ENCODE measurements at regions not wholly inside any gene's neighbourhood (a gene's known extent, or its start where the extent isn't known, plus 50 kb on each side); places are given as distances from the start of the nearest gene placed in this dataset.
"Not testable (repeated sequence)": the region's sequence is repeated elsewhere in the genome, so short reads cannot be mapped to it uniquely, and the experiment has no call there.

- no peaks in the 10 kb centered on the region for H3K9me3 ChIP-seq (replicated peaks)
- H3K27me3 ChIP-seq (ENCODE audit: low read depth), result no peaks in the 10 kb centered on the region
- no peak for DNase-seq
- H3K36me3 ChIP-seq, result no peaks in the 10 kb centered on the region
- TF ChIP-seq, protein P1, sequence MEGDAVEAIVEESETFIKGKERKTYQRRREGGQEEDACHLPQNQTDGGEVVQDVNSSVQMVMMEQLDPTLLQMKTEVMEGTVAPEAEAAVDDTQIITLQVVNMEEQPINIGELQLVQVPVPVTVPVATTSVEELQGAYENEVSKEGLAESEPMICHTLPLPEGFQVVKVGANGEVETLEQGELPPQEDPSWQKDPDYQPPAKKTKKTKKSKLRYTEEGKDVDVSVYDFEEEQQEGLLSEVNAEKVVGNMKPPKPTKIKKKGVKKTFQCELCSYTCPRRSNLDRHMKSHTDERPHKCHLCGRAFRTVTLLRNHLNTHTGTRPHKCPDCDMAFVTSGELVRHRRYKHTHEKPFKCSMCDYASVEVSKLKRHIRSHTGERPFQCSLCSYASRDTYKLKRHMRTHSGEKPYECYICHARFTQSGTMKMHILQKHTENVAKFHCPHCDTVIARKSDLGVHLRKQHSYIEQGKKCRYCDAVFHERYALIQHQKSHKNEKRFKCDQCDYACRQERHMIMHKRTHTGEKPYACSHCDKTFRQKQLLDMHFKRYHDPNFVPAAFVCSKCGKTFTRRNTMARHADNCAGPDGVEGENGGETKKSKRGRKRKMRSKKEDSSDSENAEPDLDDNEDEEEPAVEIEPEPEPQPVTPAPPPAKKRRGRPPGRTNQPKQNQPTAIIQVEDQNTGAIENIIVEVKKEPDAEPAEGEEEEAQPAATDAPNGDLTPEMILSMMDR (IDR thresholded peaks at IDR 0.05; ENCODE audit: borderline replicate concordance), result no peak
- H3K27ac ChIP-seq (replicated peaks), result no peak overlapping the region
- no peak overlapping the region for H3K4me3 ChIP-seq
- no peaks in the 10 kb centered on the region for H3K4me1 ChIP-seq
- intact Hi-C loops (cut with micrococcal nuclease), result no loop called here
Measured at GRCh38 chr18:30682672-30683071, 359.9 kb downstream of the DSC3 start.

DNA sequence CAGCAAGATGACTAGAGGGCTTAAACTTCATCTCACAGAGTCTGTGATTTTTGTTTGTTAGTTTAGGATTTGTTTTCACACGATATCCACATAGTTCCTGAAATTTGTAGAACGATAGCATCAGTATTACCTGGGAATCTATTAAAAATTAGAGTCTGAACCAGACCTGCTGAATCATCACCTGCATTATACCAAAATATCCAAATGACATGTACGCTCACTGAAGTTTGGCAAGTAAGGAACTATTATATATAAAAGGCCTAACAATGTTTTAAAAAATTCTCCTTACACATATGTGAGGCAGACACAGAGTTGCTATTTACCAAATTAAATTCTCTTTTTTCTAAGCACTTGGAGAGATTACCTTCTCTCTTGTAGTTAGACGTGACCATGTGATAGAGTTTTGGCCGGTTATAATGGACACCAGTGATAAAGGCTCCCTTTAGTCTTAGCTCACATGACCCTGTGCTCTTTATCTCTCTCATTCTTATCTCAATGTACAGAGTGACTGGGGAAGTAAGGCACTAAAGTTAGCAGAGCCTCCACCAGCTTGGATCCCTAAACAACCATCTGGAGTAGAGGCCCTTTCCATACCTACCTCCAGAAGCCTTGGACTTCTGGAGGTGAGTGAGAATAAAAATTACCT is 363.1 kb downstream of the DSC3 start:
- TF ChIP-seq, protein P1 (IDR thresholded peaks at IDR 0.05; ENCODE audit: borderline replicate concordance), result no peak
- Histone ChIP-seq H3K27me3 (ENCODE audit: low read depth) (no peaks in the 10 kb centered on the region), H3K4me3 (no peak overlapping the region), H3K4me1 (no peaks in the 10 kb centered on the region), H3K36me3 (no peaks in the 10 kb centered on the region), H3K27ac (replicated peaks) (no peak overlapping the region), H3K9me3 (replicated peaks) (no peaks in the 10 kb centered on the region)
- no peak for DNase-seq
- intact Hi-C loops (cut with micrococcal nuclease), result no loop called here

DNA sequence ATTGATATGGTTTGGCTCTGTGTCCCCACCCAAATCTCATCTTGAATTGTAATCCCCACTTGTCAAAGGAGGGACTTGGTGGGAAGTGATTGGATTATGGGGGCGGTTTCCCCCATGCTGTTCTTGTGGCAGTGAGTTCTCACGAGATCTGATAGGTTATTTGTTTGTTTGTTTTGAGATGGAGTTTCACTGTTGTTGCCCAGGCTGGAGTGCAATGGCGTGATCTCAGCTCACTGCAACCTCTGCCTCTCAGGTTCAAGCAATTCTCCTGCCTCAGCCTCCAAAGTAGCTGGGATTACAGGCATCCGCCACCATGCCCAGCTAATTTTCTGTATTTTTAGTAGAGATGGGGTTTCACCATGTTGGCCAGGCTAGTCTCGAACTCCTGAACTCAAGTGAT is 364.7 kb downstream of the DSC3 start:
- H3K36me3 ChIP-seq; H3K27ac ChIP-seq (replicated peaks); H3K27me3 ChIP-seq (ENCODE audit: low read depth); H3K9me3 ChIP-seq (replicated peaks); H3K4me3 ChIP-seq; H3K4me1 ChIP-seq; intact Hi-C loops (cut with micrococcal nuclease); DNase-seq: not testable (repeated sequence)

GRCh38 chr18:30676053-30676480 is 366.5 kb downstream of the DSC3 start:
- H3K27ac ChIP-seq (replicated peaks), result no peak overlapping the region
- no peak overlapping the region for H3K4me3 ChIP-seq
- DNase-seq, result no peak
- H3K27me3 ChIP-seq (ENCODE audit: low read depth), result no peaks in the 10 kb centered on the region
- intact Hi-C loops (cut with micrococcal nuclease), result no loop called here
- H3K4me1 ChIP-seq, result no peaks in the 10 kb centered on the region
- no peaks in the 10 kb centered on the region for H3K36me3 ChIP-seq
- TF ChIP-seq, protein P1 (IDR thresholded peaks at IDR 0.05; ENCODE audit: borderline replicate concordance), result no peak
- H3K9me3 ChIP-seq (replicated peaks), result no peaks in the 10 kb centered on the region

DNA sequence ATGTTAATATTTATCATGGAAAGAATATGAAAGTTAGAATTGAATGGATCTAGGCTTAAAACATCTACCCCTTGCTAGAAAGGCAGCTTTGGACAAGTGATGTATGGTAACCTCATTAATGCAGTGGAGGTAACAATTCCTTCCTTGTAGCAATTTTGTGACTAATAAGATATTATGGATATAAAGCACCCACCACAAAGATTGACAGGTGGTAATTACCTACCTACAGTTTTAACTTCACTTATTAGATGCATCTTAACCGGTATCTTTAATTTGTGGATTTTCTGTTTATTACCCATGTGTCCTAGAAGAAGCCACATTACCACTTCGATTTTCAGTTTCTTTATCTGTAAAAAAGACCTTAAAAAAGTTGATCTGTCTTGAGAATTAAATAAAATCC is 367.0 kb downstream of the DSC3 start:
- no peak overlapping the region for H3K27ac ChIP-seq (replicated peaks)
- intact Hi-C loops (cut with micrococcal nuclease), result no loop called here

DNA sequence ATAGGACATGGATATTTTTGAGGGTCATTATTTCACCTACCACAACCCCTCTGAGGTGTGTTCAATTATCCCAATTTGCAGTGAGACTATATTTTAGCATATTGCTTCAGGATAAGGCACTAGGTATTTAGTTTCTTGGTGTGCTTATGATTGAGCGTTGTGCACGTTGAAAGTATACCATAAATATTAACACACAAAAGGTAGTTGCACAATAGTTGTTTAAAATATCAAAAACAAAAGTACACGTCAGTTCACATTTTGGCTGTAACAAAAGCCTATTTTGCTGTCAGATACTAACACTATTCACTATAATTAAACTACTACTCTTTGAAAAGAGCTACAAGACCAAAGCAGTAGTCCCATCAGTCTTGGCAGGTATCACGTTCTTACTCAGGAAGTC is 367.5 kb downstream of the DSC3 start:
- no peaks in the 10 kb centered on the region for H3K4me1 ChIP-seq
- intact Hi-C loops (cut with micrococcal nuclease), result no loop called here
- H3K4me3 ChIP-seq, result no peak overlapping the region
- H3K36me3 ChIP-seq, result no peaks in the 10 kb centered on the region
- no peaks in the 10 kb centered on the region for H3K9me3 ChIP-seq (replicated peaks)
- H3K27me3 ChIP-seq (ENCODE audit: low read depth), result no peaks in the 10 kb centered on the region
- DNase-seq, result no peak
- no peak overlapping the region for H3K27ac ChIP-seq (replicated peaks)
- TF ChIP-seq, protein P1 (IDR thresholded peaks at IDR 0.05; ENCODE audit: borderline replicate concordance), result no peak

More for the DNA sequence above, 367.0 kb downstream of the DSC3 start:
- Histone ChIP-seq H3K4me3 (no peak overlapping the region), H3K4me1 (no peaks in the 10 kb centered on the region), H3K27me3 (ENCODE audit: low read depth) (no peaks in the 10 kb centered on the region), H3K36me3 (no peaks in the 10 kb centered on the region), H3K9me3 (replicated peaks) (no peaks in the 10 kb centered on the region)
- TF ChIP-seq, protein P1 (IDR thresholded peaks at IDR 0.05; ENCODE audit: borderline replicate concordance), result no peak
- DNase-seq, result no peak
